B cell (primary cell): ENCODE measurements at regions not wholly inside any gene's neighbourhood (a gene's known extent, or its start where the extent isn't known, plus 50 kb on each side); places are given as distances from the start of the nearest gene placed in this dataset.

Source experiments
- ATAC-seq: fragments of 200-7000 bp; cut with Tn5 transposase; one replicate; pipeline ENCODE4 v1.10.0; 2021; ENCODE audit warnings: low read depth, mild to moderate bottlenecking, moderate number of reproducible peaks, moderate library complexity
- CTCF ChIA-PET: fragments of 350-600 bp; sonication (Branson Sonifier 250); formaldehyde crosslinking; loops from one replicate; lab custom pipeline; 2021; ENCODE audit warnings: antibody characterized with exemption, inconsistent platforms; lab: Charles Lee
- POLR2A ChIA-PET: fragments of 350-600 bp; sonication (Branson Sonifier 250); formaldehyde crosslinking; loops from one replicate; lab custom pipeline; 2021; ENCODE audit warnings: antibody characterized with exemption; lab: Charles Lee
- DNase-seq: peaks from one replicate; pipeline ENCODE4 v3.0.0; 2013
- H2AFZ ChIP-seq: 2 replicates; pipeline ENCODE4 v1.6.1; 2012; ENCODE audit warnings: mild to moderate bottlenecking, low read depth, low read length; ENCODE audit not compliant: insufficient read depth, poor library complexity, severe bottlenecking
- H3K27ac ChIP-seq, 2 donors: 1 replicate in 1 of 2; 2 replicates in 1 of 2; pipeline ENCODE4 v1.5.1; 2012 to 2013; ENCODE audit warnings: low read length in 2 of 2, mild to moderate bottlenecking in 2 of 2, moderate library complexity in 1 of 2
- H3K27me3 ChIP-seq, 4 experiments: fragments of 200-600 bp in 1 of 4; sonication (generic) in 1 of 4; replicated peaks in 1 of 4; 1 replicate in 2 of 4; 2 replicates in 2 of 4; pipeline versions ENCODE4 v1.6.1 to v1.7.0; 2013 to 2016; ENCODE audit warnings: low read length in 3 of 4, mild to moderate bottlenecking in 2 of 4, mixed read lengths in 1 of 4, moderate library complexity in 1 of 4; ENCODE audit not compliant: insufficient read depth in 4 of 4, control insufficient read depth in 3 of 4; ENCODE audit errors: control extremely low read depth in 1 of 4
- H3K36me3 ChIP-seq, 2 experiments: replicated peaks in 1 of 2; 1 replicate in 1 of 2; 2 replicates in 1 of 2; pipeline versions ENCODE4 v1.6.1 to v1.7.1; 2013; ENCODE audit warnings: low read length in 1 of 2; ENCODE audit not compliant: insufficient read depth in 2 of 2, control insufficient read depth in 1 of 2; ENCODE audit errors: control extremely low read depth in 1 of 2, extremely low read depth in 1 of 2
- H3K4me1 ChIP-seq, 2 donors: fragments of 200-600 bp in 1 of 2; sonication (generic) in 1 of 2; 1 replicate in 1 of 2; 2 replicates in 1 of 2; pipeline versions ENCODE4 v1.5.1 to v1.6.1; 2013 to 2017; ENCODE audit warnings: low read length in 2 of 2; ENCODE audit not compliant: control insufficient read depth in 2 of 2, insufficient read depth in 2 of 2
- H3K4me2 ChIP-seq: replicated peaks from 2 replicates; pipeline ENCODE3; 2012; ENCODE audit warnings: mild to moderate bottlenecking, low read depth, low read length; ENCODE audit not compliant: poor library complexity, severe bottlenecking
- H3K4me3 ChIP-seq, 5 experiments: fragments of 200-600 bp in 1 of 5; sonication (generic) in 1 of 5; 1 replicate in 3 of 5; 2 replicates in 2 of 5; pipeline versions ENCODE4 v1.5.1 to v1.7.0; 2011 to 2016; ENCODE audit warnings: low read length in 4 of 5, mild to moderate bottlenecking in 4 of 5, low read depth in 2 of 5, control low read depth in 1 of 5, moderate library complexity in 1 of 5; ENCODE audit not compliant: insufficient read depth in 1 of 5; ENCODE audit errors: control extremely low read depth in 1 of 5, extremely low read depth in 1 of 5
- H3K79me2 ChIP-seq: fragments of 200-600 bp; sonication (generic); one replicate; pipeline ENCODE4 v1.6.0; 2016; ENCODE audit warnings: low read length; ENCODE audit not compliant: control insufficient read depth, insufficient read depth
- H3K9ac ChIP-seq: fragments of 200-600 bp; sonication (generic); 2 replicates; pipeline ENCODE4 v1.6.1; 2017; ENCODE audit warnings: mild to moderate bottlenecking, low read length, moderate library complexity
- H3K9me3 ChIP-seq, 3 donors: one replicate each; pipeline versions ENCODE4 v1.6.1 to v1.7.1; 2013; ENCODE audit warnings: low read length in 2 of 3; ENCODE audit not compliant: control insufficient read depth in 2 of 3, insufficient read depth in 1 of 3; ENCODE audit errors: control extremely low read depth in 1 of 3
- H4K20me1 ChIP-seq: 2 replicates; pipeline ENCODE4 v1.6.0; 2012; ENCODE audit warnings: mild to moderate bottlenecking, low read length; ENCODE audit not compliant: insufficient read depth, control insufficient read depth, poor library complexity, severe bottlenecking
- H3K27ac Mint-ChIP-seq: one replicate; pipeline ENCODE4 v1.8.0; 2021; ENCODE audit warnings: mixed read lengths
- H3K27me3 Mint-ChIP-seq: one replicate; pipeline ENCODE4 v1.8.0; 2021; ENCODE audit warnings: mixed read lengths
- H3K4me1 Mint-ChIP-seq: one replicate; pipeline ENCODE4 v1.8.0; 2021; ENCODE audit warnings: mixed read lengths
- H3K4me3 Mint-ChIP-seq: one replicate; pipeline ENCODE4 v1.8.0; 2021; ENCODE audit warnings: mixed read lengths
- H3K9me3 Mint-ChIP-seq: one replicate; pipeline ENCODE4 v1.8.0; 2022; ENCODE audit warnings: mixed read lengths; ENCODE audit not compliant: insufficient read depth
- CTCF ChIP-seq: fragments of 200-600 bp; IDR thresholded peaks from one replicate; pipeline ENCODE4 v1.8.0; 2022; ENCODE audit warnings: antibody characterized with exemption, mild to moderate bottlenecking
- EZH2 ChIP-seq: IDR thresholded peaks from 2 replicates; pipeline ENCODE4 v1.6.1; 2012; ENCODE audit warnings: borderline replicate concordance, low read depth, mild to moderate bottlenecking, moderate library complexity, low read length; ENCODE audit not compliant: insufficient read depth, poor library complexity, severe bottlenecking
- WGBS: methylation state at CpG from one replicate; pipeline ENCODE4 v1.1.5; 2013; ENCODE audit warnings: missing lambda C conversion rate; ENCODE audit not compliant: insufficient coverage; 5-methylcytosine and 5-hydroxymethylcytosine counted together
- intact Hi-C: fragments of 100-400 bp; cut with micrococcal nuclease; formaldehyde crosslinking; loops from one replicate; pipeline ENCODE4 v1.10.0; 2022

- Histone ChIP-seq H3K9ac (no peak overlapping the region), H2AFZ (no peak overlapping the region), H4K20me1 (no peaks in the 10 kb centered on the region), H3K27me3 (no peaks in the 10 kb centered on the region), H3K79me2 (no peaks in the 10 kb centered on the region), H3K4me2 (no peak overlapping the region), H3K4me3 (no peak overlapping the region), H3K36me3 (no peaks in the 10 kb centered on the region), H3K4me1 (no peaks in the 10 kb centered on the region), H3K27ac (no peak overlapping the region), H3K9me3 (no peaks in the 10 kb centered on the region)
- no peaks in the 10 kb centered on the region for H3K27me3 Mint-ChIP-seq
- TF ChIP-seq CTCF, result no peak
- TF ChIP-seq EZH2, result no peak
- H3K4me3 Mint-ChIP-seq, result no peak overlapping the region
- 100% methylated on average over 2 of the region's 2 CpGs for WGBS
- CTCF ChIA-PET, result no interaction called here
- H3K27ac Mint-ChIP-seq, result no peak overlapping the region
- no peaks in the 10 kb centered on the region for H3K4me1 Mint-ChIP-seq
- POLR2A ChIA-PET, result no interaction called here
- DNase-seq (no peak), ATAC-seq (no peak)
- no peaks in the 10 kb centered on the region for H3K9me3 Mint-ChIP-seq
- intact Hi-C loops, result no loop called here
Measured at GRCh38 chrX:97854086-97854485, 970.4 kb downstream of the RPA4 start.

- no peaks in the 10 kb centered on the region for H3K9me3 Mint-ChIP-seq
- no peaks in the 10 kb centered on the region for H3K4me1 Mint-ChIP-seq
- POLR2A ChIA-PET, result no interaction called here
- ATAC-seq (no peak), DNase-seq (no peak)
- H3K79me2 ChIP-seq, result no peaks in the 10 kb centered on the region
- intact Hi-C loops, result no loop called here
- no peaks in the 10 kb centered on the region for H3K27me3 ChIP-seq
- no CpG with 5 or more reads among the region's 1 CpG for WGBS
- H2AFZ ChIP-seq, result no peak overlapping the region
- no peak overlapping the region for H3K4me2 ChIP-seq
- no peak overlapping the region for H3K9ac ChIP-seq
- no peak overlapping the region for H3K4me3 Mint-ChIP-seq
- H3K36me3 ChIP-seq, result no peaks in the 10 kb centered on the region
- no peak overlapping the region for H3K27ac ChIP-seq
- H4K20me1 ChIP-seq, result no peaks in the 10 kb centered on the region
- no peaks in the 10 kb centered on the region for H3K27me3 Mint-ChIP-seq
- no peaks in the 10 kb centered on the region for H3K9me3 ChIP-seq
- no peaks in the 10 kb centered on the region for H3K4me1 ChIP-seq
- H3K4me3 ChIP-seq, result no peak overlapping the region
- CTCF ChIA-PET, result no interaction called here
- TF ChIP-seq EZH2 (no peak), CTCF (no peak)
- H3K27ac Mint-ChIP-seq, result no peak overlapping the region
Measured at GRCh38 chrX:97858592-97858991, 974.9 kb downstream of the RPA4 start.
